K562 (cell line): ENCODE measurements at regions not wholly inside any gene's neighbourhood (a gene's known extent, or its start where the extent isn't known, plus 50 kb on each side); places are given as distances from the start of the nearest gene placed in this dataset.

Experiments used
- BDP1 ChIP-seq: IDR thresholded peaks from 3 replicates; pipeline ENCODE4 v1.6.1; 2011; ENCODE audit not compliant: insufficient read length, insufficient read depth
- CC2D1A ChIP-seq: fragments of 450-650 bp; IDR thresholded peaks from 2 replicates; pipeline ENCODE4 v1.6.1; 2017; ENCODE audit warnings: mild to moderate bottlenecking
- CHCHD3 ChIP-seq: fragments of 250-450 bp; sonication (Bioruptor Pico); IDR thresholded peaks from 2 replicates; pipeline ENCODE4 v2.1.2; 2022; ENCODE audit warnings: mild to moderate bottlenecking
- DMBX1 ChIP-seq: fragments of 250-450 bp; sonication (Bioruptor Pico); IDR thresholded peaks from 2 replicates; pipeline ENCODE4 v1.8.0; 2022; ENCODE audit warnings: inconsistent platforms, mild to moderate bottlenecking, moderate library complexity, borderline replicate concordance
- EHMT2 ChIP-seq: fragments of 450-650 bp; IDR thresholded peaks from 2 replicates; pipeline ENCODE4 v1.6.1; 2018; ENCODE audit warnings: antibody characterized with exemption
- GABPA ChIP-seq: fragments of 200-800 bp; sonication (Bioruptor generic); conservative IDR thresholded peaks from 2 replicates; pipeline ENCODE4 v1.6.1; 2016; ENCODE audit warnings: low read depth, missing genetic modification characterization, missing compliant biosample characterization
- HNRNPLL ChIP-seq: fragments of 200-400 bp; formaldehyde crosslinking; IDR thresholded peaks from 2 replicates; pipeline ENCODE4 v1.6.1; 2017; ENCODE audit warnings: low read length, low read depth, mild to moderate bottlenecking; ENCODE audit not compliant: poor library complexity, severe bottlenecking
- NFIC ChIP-seq: fragments of 450-650 bp; IDR thresholded peaks from 2 replicates; pipeline ENCODE4 v1.6.1; 2017; ENCODE audit warnings: mild to moderate bottlenecking, inconsistent platforms
- PHF21A ChIP-seq: fragments of 450-650 bp; IDR thresholded peaks from 2 replicates; pipeline ENCODE4 v1.6.1; 2017; ENCODE audit warnings: low read depth, borderline replicate concordance
- PYGO2 ChIP-seq: fragments of 450-650 bp; IDR thresholded peaks from 2 replicates; pipeline ENCODE4 v1.6.1; 2016; ENCODE audit warnings: mild to moderate bottlenecking, missing genetic modification characterization, moderate library complexity, missing compliant biosample characterization
- SAP30 ChIP-seq: fragments of 200-600 bp; sonication (generic); IDR thresholded peaks from 2 replicates; pipeline ENCODE4 v1.6.1; 2012; ENCODE audit warnings: borderline replicate concordance, low read depth, mild to moderate bottlenecking, moderate library complexity, low read length, control low read depth, inconsistent platforms; ENCODE audit not compliant: insufficient read depth, poor library complexity, severe bottlenecking
- SMC3 ChIP-seq: conservative IDR thresholded peaks from 2 replicates; pipeline ENCODE4 v1.6.1; 2011; ENCODE audit warnings: low read depth, low read length, improper control_type of control experiment; ENCODE audit not compliant: insufficient read depth
- SPI1 ChIP-seq: IDR thresholded peaks from 2 replicates; pipeline ENCODE4 v1.6.1; 2011; ENCODE audit warnings: low read depth, low read length, control low read depth, borderline replicate concordance
- TF ChIP-seq, protein P1 (sequence below): sonication (generic); formaldehyde crosslinking; IDR thresholded peaks from 2 replicates; pipeline ENCODE4 v1.9.0; 2022; ENCODE audit warnings: mild to moderate bottlenecking, missing genetic modification reagents
- TF ChIP-seq, protein P2 (sequence below): fragments of 150-350 bp; IDR thresholded peaks from 2 replicates; pipeline ENCODE4 v1.6.1; 2014; ENCODE audit warnings: low read depth, mild to moderate bottlenecking, low read length, borderline replicate concordance
- TF ChIP-seq, protein P3 (sequence below): fragments of 450-650 bp; IDR thresholded peaks from 2 replicates; pipeline ENCODE4 v1.6.1; 2016; ENCODE audit warnings: borderline replicate concordance
- TF ChIP-seq, protein P4 (sequence below): sonication (generic); formaldehyde crosslinking; IDR thresholded peaks from 2 replicates; pipeline ENCODE4 v1.8.1; 2023; ENCODE audit warnings: mild to moderate bottlenecking, missing genetic modification reagents
- TF ChIP-seq, protein P5 (sequence below): sonication (generic); formaldehyde crosslinking; IDR thresholded peaks from 2 replicates; pipeline ENCODE4 v1.8.0; 2022; ENCODE audit warnings: missing genetic modification reagents, mild to moderate bottlenecking, moderate library complexity, borderline replicate concordance

DNA sequence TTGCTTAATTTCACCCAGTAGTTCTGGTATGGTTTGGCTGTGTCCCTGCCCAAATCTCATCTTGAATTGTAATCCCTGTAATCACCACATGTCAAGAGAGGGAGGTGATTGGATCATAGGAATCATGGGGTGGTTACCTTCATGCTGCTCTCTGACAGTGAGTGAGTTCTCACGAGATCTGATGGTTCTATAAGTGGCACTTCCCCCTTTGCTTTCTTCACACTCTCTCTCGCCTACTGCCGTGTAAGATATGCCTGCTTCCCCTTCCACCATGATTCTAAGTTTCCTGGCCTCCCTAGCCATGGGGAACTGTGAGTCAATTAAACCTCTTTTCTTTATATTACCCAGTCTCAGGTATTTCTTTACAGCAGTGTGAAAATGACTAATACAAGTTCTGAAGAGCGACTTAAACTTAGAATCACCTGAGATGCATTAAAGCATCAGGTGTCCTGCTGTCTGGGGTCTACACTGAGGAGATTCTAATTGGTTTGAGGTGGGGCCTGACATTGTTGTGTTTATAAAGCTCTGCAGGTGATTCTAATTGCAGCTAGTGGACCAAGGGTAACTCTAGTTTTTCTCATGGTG is 82.1 kb upstream of the DTNBP1 start (continued):
- no peak for TF ChIP-seq PHF21A
- TF ChIP-seq, protein P1, sequence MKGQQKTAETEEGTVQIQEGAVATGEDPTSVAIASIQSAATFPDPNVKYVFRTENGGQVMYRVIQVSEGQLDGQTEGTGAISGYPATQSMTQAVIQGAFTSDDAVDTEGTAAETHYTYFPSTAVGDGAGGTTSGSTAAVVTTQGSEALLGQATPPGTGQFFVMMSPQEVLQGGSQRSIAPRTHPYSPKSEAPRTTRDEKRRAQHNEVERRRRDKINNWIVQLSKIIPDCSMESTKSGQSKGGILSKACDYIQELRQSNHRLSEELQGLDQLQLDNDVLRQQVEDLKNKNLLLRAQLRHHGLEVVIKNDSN (CRISPR knock-in tag): peak; percentile 55
- TF ChIP-seq, protein P2, sequence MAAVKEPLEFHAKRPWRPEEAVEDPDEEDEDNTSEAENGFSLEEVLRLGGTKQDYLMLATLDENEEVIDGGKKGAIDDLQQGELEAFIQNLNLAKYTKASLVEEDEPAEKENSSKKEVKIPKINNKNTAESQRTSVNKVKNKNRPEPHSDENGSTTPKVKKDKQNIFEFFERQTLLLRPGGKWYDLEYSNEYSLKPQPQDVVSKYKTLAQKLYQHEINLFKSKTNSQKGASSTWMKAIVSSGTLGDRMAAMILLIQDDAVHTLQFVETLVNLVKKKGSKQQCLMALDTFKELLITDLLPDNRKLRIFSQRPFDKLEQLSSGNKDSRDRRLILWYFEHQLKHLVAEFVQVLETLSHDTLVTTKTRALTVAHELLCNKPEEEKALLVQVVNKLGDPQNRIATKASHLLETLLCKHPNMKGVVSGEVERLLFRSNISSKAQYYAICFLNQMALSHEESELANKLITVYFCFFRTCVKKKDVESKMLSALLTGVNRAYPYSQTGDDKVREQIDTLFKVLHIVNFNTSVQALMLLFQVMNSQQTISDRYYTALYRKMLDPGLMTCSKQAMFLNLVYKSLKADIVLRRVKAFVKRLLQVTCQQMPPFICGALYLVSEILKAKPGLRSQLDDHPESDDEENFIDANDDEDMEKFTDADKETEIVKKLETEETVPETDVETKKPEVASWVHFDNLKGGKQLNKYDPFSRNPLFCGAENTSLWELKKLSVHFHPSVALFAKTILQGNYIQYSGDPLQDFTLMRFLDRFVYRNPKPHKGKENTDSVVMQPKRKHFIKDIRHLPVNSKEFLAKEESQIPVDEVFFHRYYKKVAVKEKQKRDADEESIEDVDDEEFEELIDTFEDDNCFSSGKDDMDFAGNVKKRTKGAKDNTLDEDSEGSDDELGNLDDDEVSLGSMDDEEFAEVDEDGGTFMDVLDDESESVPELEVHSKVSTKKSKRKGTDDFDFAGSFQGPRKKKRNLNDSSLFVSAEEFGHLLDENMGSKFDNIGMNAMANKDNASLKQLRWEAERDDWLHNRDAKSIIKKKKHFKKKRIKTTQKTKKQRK: no peak
- TF ChIP-seq DMBX1: no peak
- TF ChIP-seq, protein P3, sequence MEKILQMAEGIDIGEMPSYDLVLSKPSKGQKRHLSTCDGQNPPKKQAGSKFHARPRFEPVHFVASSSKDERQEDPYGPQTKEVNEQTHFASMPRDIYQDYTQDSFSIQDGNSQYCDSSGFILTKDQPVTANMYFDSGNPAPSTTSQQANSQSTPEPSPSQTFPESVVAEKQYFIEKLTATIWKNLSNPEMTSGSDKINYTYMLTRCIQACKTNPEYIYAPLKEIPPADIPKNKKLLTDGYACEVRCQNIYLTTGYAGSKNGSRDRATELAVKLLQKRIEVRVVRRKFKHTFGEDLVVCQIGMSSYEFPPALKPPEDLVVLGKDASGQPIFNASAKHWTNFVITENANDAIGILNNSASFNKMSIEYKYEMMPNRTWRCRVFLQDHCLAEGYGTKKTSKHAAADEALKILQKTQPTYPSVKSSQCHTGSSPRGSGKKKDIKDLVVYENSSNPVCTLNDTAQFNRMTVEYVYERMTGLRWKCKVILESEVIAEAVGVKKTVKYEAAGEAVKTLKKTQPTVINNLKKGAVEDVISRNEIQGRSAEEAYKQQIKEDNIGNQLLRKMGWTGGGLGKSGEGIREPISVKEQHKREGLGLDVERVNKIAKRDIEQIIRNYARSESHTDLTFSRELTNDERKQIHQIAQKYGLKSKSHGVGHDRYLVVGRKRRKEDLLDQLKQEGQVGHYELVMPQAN: no peak
- TF ChIP-seq, protein P4, sequence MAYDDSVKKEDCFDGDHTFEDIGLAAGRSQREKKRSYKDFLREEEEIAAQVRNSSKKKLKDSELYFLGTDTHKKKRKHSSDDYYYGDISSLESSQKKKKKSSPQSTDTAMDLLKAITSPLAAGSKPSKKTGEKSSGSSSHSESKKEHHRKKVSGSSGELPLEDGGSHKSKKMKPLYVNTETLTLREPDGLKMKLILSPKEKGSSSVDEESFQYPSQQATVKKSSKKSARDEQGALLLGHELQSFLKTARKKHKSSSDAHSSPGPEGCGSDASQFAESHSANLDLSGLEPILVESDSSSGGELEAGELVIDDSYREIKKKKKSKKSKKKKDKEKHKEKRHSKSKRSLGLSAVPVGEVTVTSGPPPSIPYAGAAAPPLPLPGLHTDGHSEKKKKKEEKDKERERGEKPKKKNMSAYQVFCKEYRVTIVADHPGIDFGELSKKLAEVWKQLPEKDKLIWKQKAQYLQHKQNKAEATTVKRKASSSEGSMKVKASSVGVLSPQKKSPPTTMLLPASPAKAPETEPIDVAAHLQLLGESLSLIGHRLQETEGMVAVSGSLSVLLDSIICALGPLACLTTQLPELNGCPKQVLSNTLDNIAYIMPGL: no peak
- TF ChIP-seq BDP1: no peak
- TF ChIP-seq NFIC: no peak
- TF ChIP-seq CC2D1A: peak; percentile 87
- TF ChIP-seq GABPA (tag): no peak
- TF ChIP-seq HNRNPLL: no peak
- no peak for TF ChIP-seq SMC3
- no peak for TF ChIP-seq SAP30
- TF ChIP-seq CHCHD3 (CRISPR knock-in tag): no peak
- no peak for TF ChIP-seq PYGO2 (tag)
- TF ChIP-seq SPI1: peak; percentile 81; the same call in 1 of the 2 replicates
- TF ChIP-seq EHMT2: peak; percentile 25; the same call in 1 of the 2 replicates
- TF ChIP-seq, protein P5, sequence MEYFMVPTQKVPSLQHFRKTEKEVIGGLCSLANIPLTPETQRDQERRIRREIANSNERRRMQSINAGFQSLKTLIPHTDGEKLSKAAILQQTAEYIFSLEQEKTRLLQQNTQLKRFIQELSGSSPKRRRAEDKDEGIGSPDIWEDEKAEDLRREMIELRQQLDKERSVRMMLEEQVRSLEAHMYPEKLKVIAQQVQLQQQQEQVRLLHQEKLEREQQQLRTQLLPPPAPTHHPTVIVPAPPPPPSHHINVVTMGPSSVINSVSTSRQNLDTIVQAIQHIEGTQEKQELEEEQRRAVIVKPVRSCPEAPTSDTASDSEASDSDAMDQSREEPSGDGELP: no peak
